ENCODE measurements at regions not wholly inside any gene's neighbourhood (a gene's known extent, or its start where the extent isn't known, plus 50 kb on each side); places are given as distances from the start of the nearest gene placed in this dataset.

DNA sequence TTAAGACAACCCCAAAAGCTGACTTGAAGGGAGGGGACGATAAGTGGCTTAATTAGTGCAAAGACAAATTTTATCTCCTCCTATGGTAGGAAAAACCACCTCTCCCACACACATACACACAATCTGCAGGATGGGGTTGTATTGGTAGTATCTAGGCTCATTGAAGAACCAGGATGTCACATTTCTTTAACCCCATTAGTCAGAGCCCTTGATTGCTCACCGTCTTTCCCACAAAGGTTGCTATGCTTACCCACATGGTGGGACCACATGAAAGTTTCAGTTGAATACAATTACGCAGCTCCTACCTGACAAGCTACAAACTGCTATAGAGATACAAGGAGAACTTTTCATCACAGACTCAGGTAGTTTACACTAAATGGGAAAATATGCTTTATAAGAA is 765.0 kb upstream of the CELF4 start:
- TF ChIP-seq, protein P1, sequence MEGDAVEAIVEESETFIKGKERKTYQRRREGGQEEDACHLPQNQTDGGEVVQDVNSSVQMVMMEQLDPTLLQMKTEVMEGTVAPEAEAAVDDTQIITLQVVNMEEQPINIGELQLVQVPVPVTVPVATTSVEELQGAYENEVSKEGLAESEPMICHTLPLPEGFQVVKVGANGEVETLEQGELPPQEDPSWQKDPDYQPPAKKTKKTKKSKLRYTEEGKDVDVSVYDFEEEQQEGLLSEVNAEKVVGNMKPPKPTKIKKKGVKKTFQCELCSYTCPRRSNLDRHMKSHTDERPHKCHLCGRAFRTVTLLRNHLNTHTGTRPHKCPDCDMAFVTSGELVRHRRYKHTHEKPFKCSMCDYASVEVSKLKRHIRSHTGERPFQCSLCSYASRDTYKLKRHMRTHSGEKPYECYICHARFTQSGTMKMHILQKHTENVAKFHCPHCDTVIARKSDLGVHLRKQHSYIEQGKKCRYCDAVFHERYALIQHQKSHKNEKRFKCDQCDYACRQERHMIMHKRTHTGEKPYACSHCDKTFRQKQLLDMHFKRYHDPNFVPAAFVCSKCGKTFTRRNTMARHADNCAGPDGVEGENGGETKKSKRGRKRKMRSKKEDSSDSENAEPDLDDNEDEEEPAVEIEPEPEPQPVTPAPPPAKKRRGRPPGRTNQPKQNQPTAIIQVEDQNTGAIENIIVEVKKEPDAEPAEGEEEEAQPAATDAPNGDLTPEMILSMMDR (IDR thresholded peaks at IDR 0.05; ENCODE audit: low read depth, low read length, poor library complexity, severe bottlenecking): no peak
- no peak for TF ChIP-seq EZH2phosphoT487 (IDR thresholded peaks at IDR 0.05; ENCODE audit: borderline replicate concordance, low read length)

Data from DOHH2 (cell line).